OCI-LY1 (cell line): ENCODE measurements at regions not wholly inside any gene's neighbourhood (a gene's known extent, or its start where the extent isn't known, plus 50 kb on each side); places are given as distances from the start of the nearest gene placed in this dataset.

Source experiments
- EZH2 ChIP-seq: fragments of 200-600 bp; sonication (generic), shearing (Covaris generic); IDR thresholded peaks from 2 replicates; pipeline ENCODE4 v1.8.0; 2017; ENCODE audit warnings: borderline replicate concordance, mixed run types, mild to moderate bottlenecking, antibody characterized with exemption, low read length, moderate library complexity, mixed read lengths
- TF ChIP-seq, protein P1 (sequence below): fragments of 200-600 bp; sonication (generic), shearing (Covaris generic); IDR thresholded peaks from 2 replicates; pipeline ENCODE4 v1.5.1; 2017; ENCODE audit warnings: mild to moderate bottlenecking, antibody characterized with exemption, low read length, moderate library complexity, mixed read lengths

DNA sequence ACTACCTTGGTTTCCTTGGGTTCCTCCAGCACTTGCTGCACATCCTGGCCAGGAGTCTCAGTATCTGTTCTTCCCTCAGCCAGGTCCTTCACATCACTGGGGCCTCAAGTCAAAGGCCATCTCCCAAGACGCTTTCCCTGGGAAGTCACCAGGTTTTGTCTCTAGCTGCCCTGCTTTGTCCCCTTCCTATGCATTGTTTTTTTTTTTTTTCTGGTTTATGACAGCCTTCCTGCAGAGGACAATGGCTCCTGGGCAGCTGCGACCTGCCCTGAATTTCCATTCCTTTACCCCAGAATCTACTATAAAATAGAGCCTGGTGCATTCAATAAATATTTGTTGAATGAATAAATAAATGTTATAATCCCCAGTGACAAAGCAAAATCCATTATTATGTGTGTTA is 687.3 kb downstream of the QKI start:
- TF ChIP-seq EZH2: no peak
- TF ChIP-seq, protein P1, sequence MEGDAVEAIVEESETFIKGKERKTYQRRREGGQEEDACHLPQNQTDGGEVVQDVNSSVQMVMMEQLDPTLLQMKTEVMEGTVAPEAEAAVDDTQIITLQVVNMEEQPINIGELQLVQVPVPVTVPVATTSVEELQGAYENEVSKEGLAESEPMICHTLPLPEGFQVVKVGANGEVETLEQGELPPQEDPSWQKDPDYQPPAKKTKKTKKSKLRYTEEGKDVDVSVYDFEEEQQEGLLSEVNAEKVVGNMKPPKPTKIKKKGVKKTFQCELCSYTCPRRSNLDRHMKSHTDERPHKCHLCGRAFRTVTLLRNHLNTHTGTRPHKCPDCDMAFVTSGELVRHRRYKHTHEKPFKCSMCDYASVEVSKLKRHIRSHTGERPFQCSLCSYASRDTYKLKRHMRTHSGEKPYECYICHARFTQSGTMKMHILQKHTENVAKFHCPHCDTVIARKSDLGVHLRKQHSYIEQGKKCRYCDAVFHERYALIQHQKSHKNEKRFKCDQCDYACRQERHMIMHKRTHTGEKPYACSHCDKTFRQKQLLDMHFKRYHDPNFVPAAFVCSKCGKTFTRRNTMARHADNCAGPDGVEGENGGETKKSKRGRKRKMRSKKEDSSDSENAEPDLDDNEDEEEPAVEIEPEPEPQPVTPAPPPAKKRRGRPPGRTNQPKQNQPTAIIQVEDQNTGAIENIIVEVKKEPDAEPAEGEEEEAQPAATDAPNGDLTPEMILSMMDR: no peak
